ENCODE measurements at regions not wholly inside any gene's neighbourhood (a gene's known extent, or its start where the extent isn't known, plus 50 kb on each side); places are given as distances from the start of the nearest gene placed in this dataset.

DNA sequence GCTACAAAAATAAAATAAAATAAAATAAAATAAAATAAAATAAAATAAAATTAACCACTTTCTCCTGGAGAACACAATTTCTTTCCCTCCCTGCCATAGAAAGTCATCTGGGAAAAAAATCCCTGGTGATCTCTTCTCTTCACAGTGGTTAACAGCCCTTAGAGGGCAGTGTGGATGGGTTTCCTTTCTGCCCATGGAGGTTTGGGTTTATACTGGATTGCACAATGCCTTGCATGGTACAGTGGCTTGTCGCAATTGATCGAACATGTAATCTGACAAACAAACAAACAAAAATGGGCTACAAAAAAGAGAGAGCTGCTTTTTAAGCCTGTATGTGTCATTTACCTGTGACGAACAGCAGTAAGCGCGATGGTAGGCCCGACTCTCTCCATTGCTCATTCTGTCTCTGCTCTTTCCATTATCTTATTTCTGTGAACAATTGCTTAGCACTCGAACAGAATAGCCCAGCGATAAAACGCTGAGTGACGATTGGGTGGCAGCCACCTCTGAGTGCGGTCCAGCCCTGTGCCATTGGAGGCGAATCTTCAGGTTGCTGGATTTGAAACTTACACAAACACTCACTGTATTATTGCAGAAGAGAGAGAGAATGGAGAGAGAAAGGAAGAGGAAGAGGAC lies 166.1 kb downstream of the CD83 start:
- Mint-ChIP-seq H3K4me1 (peaks cover 34 to 66% of the 10 kb centered on the region in 2 experiments), H3K36me3 (ENCODE audit: insufficient read depth in 1 of 3, low read depth in 3 of 3) (peaks cover 2 to 35% (median 5%) of the 10 kb centered on the region in 3 experiments; a peak in 5 of 7 replicates), H3K27me3 (ENCODE audit: low read depth) (peaks cover 3% of the 10 kb centered on the region), H3K4me3 (no peak overlapping the region), H3K27ac (peak overlapping the region in 1 of 3 experiments; percentile 1; a peak in 1 of 7 replicates), H3K9me3 (no peaks in the 10 kb centered on the region; a peak in 2 of 5 replicates)
- TF ChIP-seq, protein P1, sequence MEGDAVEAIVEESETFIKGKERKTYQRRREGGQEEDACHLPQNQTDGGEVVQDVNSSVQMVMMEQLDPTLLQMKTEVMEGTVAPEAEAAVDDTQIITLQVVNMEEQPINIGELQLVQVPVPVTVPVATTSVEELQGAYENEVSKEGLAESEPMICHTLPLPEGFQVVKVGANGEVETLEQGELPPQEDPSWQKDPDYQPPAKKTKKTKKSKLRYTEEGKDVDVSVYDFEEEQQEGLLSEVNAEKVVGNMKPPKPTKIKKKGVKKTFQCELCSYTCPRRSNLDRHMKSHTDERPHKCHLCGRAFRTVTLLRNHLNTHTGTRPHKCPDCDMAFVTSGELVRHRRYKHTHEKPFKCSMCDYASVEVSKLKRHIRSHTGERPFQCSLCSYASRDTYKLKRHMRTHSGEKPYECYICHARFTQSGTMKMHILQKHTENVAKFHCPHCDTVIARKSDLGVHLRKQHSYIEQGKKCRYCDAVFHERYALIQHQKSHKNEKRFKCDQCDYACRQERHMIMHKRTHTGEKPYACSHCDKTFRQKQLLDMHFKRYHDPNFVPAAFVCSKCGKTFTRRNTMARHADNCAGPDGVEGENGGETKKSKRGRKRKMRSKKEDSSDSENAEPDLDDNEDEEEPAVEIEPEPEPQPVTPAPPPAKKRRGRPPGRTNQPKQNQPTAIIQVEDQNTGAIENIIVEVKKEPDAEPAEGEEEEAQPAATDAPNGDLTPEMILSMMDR (conservative IDR thresholded peaks at IDR 0.05) = peak; percentile 54; the same call in 2 of the 3 replicates
- Histone ChIP-seq H3K56ac (ENCODE audit: insufficient read length, low read depth, low read length) (no peak overlapping the region), H3K18ac (ENCODE audit: insufficient read length, low read depth, low read length) (no peak overlapping the region), H3K23me2 (ENCODE audit: insufficient read length, low read depth, low read length, poor library complexity, severe bottlenecking) (no peaks in the 10 kb centered on the region), H3K27me3 (ENCODE audit: insufficient read depth, low read length) (no peaks in the 10 kb centered on the region), H3K4me2 (ENCODE audit: insufficient read depth, insufficient read length, low read length) (no peak overlapping the region), H2BK5ac (ENCODE audit: insufficient read length, low read length) (no peak overlapping the region), H3K9ac (ENCODE audit: extremely low read depth, insufficient read length, low read length) (no peak overlapping the region), H2BK12ac (ENCODE audit: insufficient read length, low read depth, low read length) (no peak overlapping the region), H3K14ac (ENCODE audit: insufficient read depth, low read length) (no peak overlapping the region), H4K20me1 (ENCODE audit: control insufficient read depth, insufficient read depth, insufficient read length) (no peaks in the 10 kb centered on the region), H3T11ph (ENCODE audit: low read length) (no peak overlapping the region), H3K79me2 (ENCODE audit: insufficient read depth, low read length) (no peaks in the 10 kb centered on the region), H4K91ac (ENCODE audit: insufficient read length, low read depth, low read length) (no peak overlapping the region), H2BK20ac (ENCODE audit: low read depth, low read length, poor library complexity, severe bottlenecking) (no peak overlapping the region), H4K5ac (ENCODE audit: insufficient read length, low read depth, low read length) (no peak overlapping the region), H3K4me1 (ENCODE audit: insufficient read depth, low read length) (peaks cover 8% of the 10 kb centered on the region), H3K23ac (ENCODE audit: insufficient read length, low read depth, low read length) (no peak overlapping the region), H2AFZ (ENCODE audit: low read length) (no peak overlapping the region), H3K27ac (ENCODE audit: insufficient read length, low read depth, low read length) (no peak overlapping the region), H2BK120ac (ENCODE audit: low read depth, low read length, poor library complexity, severe bottlenecking) (no peak overlapping the region), H3K79me1 (ENCODE audit: insufficient read depth, low read depth, low read length, poor library complexity, severe bottlenecking) (no peaks in the 10 kb centered on the region), H2BK15ac (ENCODE audit: low read depth, low read length) (no peak overlapping the region), H4K8ac (replicated peaks; ENCODE audit: insufficient read length, low read depth, low read length) (peak overlapping the region; percentile 80), H3K9me3 (ENCODE audit: control insufficient read depth, low read depth, low read length) (no peaks in the 10 kb centered on the region), H2AK5ac (ENCODE audit: insufficient read length, low read length) (no peak overlapping the region), H3K4ac (ENCODE audit: low read depth, low read length) (no peak overlapping the region)
- WGBS (ENCODE audit: extremely low coverage, insufficient read length, low lambda C conversion rate) = no CpG with 5 or more reads among the region's 12 CpGs
- DNase-seq = peak; percentile 30
